Upper lobe of left lung (tissue), 4 donors: ENCODE measurements at regions not wholly inside any gene's neighbourhood (a gene's known extent, or its start where the extent isn't known, plus 50 kb on each side); places are given as distances from the start of the nearest gene placed in this dataset.

ENCODE experiments used
- EP300 ChIP-seq, 4 donors: sonication (generic); formaldehyde crosslinking; IDR thresholded peaks; one replicate each; pipeline ENCODE4 v1.5.1; 2017; ENCODE audit warnings: antibody characterized with exemption in 4 of 4, control low read depth in 2 of 4
- POLR2A ChIP-seq, 4 donors: fragments of 450-650 bp; IDR thresholded peaks; one replicate each; pipeline ENCODE4 v1.5.1; 2016 to 2017; ENCODE audit warnings: antibody characterized with exemption in 4 of 4, mild to moderate bottlenecking in 2 of 4
- POLR2AphosphoS5 ChIP-seq, 2 donors: sonication (generic); formaldehyde crosslinking; IDR thresholded peaks; one replicate each; pipeline ENCODE4 v1.5.1; 2017; ENCODE audit warnings: antibody characterized with exemption in 2 of 2

DNA sequence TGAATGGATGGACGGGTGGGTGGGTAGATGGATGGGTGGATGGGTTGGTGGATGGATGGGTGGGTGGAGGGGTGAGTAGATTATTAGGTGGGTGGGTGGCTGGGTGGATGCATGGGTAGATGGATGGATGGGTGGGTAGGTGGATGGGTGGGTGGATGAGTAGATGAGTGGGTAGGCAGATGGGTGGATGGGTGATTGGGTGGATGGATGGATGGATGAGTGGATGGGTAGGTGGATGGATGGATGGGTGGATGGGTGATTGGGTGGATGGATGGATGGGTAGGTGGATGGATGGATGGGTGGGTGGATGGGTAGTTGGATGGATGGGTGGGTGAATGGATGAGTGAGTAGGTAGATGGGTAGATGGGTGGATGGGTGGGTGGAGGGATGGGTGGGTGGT is 59.6 kb upstream of the ADGRA1 start:
- no peak for TF ChIP-seq POLR2A (IDR thresholded peaks at IDR 0.05)
- TF ChIP-seq EP300 (IDR thresholded peaks at IDR 0.05) = no peak
- TF ChIP-seq POLR2AphosphoS5 (IDR thresholded peaks at IDR 0.05) = no peak
